Limb (tissue), 2 donors: ENCODE measurements at regions not wholly inside any gene's neighbourhood (a gene's known extent, or its start where the extent isn't known, plus 50 kb on each side); places are given as distances from the start of the nearest gene placed in this dataset.

Experiments used
- DNase-seq, 2 donors: peaks; one replicate each; pipeline ENCODE4 v3.0.0-alpha.2; 2016; ENCODE audit errors: extremely low spot score in 2 of 2

- no peak for DNase-seq
Observed at GRCh38 chr15:87267798-87268197, 988.7 kb downstream of the NTRK3 start.

- DNase-seq: no peak
Observed at GRCh38 chr15:87263871-87264270, 992.7 kb downstream of the NTRK3 start.

GRCh38 chr15:87263296-87263695 is 993.2 kb downstream of the NTRK3 start:
- no peak for DNase-seq

GRCh38 chr15:87245592-87245991 is 1010.9 kb downstream of the NTRK3 start:
- no peak for DNase-seq

- DNase-seq: no peak
Observed at GRCh38 chr15:87243474-87243873, 1013.1 kb downstream of the NTRK3 start.

- DNase-seq: no peak
Observed at GRCh38 chr15:87239582-87240230, 1016.8 kb downstream of the NTRK3 start.

GRCh38 chr15:87238451-87239068 is 1018.0 kb downstream of the NTRK3 start:
- DNase-seq: no peak

GRCh38 chr15:87228460-87228859 is 1028.1 kb downstream of the NTRK3 start:
- no peak for DNase-seq

GRCh38 chr15:87227846-87228245 is 1028.7 kb downstream of the NTRK3 start:
- DNase-seq: no peak

GRCh38 chr15:87225436-87225835 is 1031.1 kb downstream of the NTRK3 start:
- no peak for DNase-seq

GRCh38 chr15:87224404-87224803 is 1032.1 kb downstream of the NTRK3 start:
- DNase-seq: no peak

- DNase-seq: no peak
Observed at GRCh38 chr15:87219650-87220615, 1036.6 kb downstream of the NTRK3 start.

- no peak for DNase-seq
Observed at GRCh38 chr15:87215100-87215499, 1041.4 kb downstream of the NTRK3 start.

GRCh38 chr15:87213626-87214025 is 1042.9 kb downstream of the NTRK3 start:
- DNase-seq: peak; percentile 36 to 39

GRCh38 chr15:87212041-87212440 is 1044.5 kb downstream of the NTRK3 start:
- no peak for DNase-seq

GRCh38 chr15:87211547-87211946 is 1045.0 kb downstream of the NTRK3 start:
- no peak for DNase-seq

- no peak for DNase-seq
Observed at GRCh38 chr15:87209891-87210689, 1046.4 kb downstream of the NTRK3 start.

- no peak for DNase-seq
Observed at GRCh38 chr15:87207990-87208580, 1048.5 kb downstream of the NTRK3 start.

- no peak for DNase-seq
Observed at GRCh38 chr15:87207251-87207650, 1049.3 kb downstream of the NTRK3 start.

GRCh38 chr15:87201986-87202385 is 1054.6 kb downstream of the NTRK3 start:
- DNase-seq: no peak

GRCh38 chr15:87200149-87200548 is 1056.4 kb downstream of the NTRK3 start:
- DNase-seq: no peak
